Hypothalamus (tissue), 51 donors: ENCODE measurements at regions not wholly inside any gene's neighbourhood (a gene's known extent, or its start where the extent isn't known, plus 50 kb on each side); places are given as distances from the start of the nearest gene placed in this dataset.
"Not testable (repeated sequence)": the region's sequence is repeated elsewhere in the genome, so short reads cannot be mapped to it uniquely, and the experiment has no call there.

Source experiments
- DNase-seq, 51 donors: peaks; one replicate each; lab custom pipeline; 2025; lab: John Stamatoyannopoulos, UW

- DNase-seq: no peak
These were observed 364.0 kb downstream of the CNTN6 start for GRCh38 chr3:1456781-1457311.

GRCh38 chr3:1462371-1462770 lies 369.5 kb downstream of the CNTN6 start:
- no peak for DNase-seq

GRCh38 chr3:1462856-1463450 lies 370.1 kb downstream of the CNTN6 start:
- DNase-seq: no peak

GRCh38 chr3:1465091-1465490 lies 372.3 kb downstream of the CNTN6 start:
- not testable (repeated sequence) for DNase-seq

GRCh38 chr3:1468145-1468544 lies 375.3 kb downstream of the CNTN6 start:
- DNase-seq: no peak

GRCh38 chr3:1469248-1469647 lies 376.4 kb downstream of the CNTN6 start:
- DNase-seq: no peak

GRCh38 chr3:1469687-1470086 lies 376.9 kb downstream of the CNTN6 start:
- DNase-seq: no peak

GRCh38 chr3:1477669-1478068 lies 384.8 kb downstream of the CNTN6 start:
- DNase-seq: no peak

GRCh38 chr3:1495466-1495865 lies 402.6 kb downstream of the CNTN6 start:
- no peak for DNase-seq

GRCh38 chr3:1499694-1500093 lies 406.9 kb downstream of the CNTN6 start:
- DNase-seq: no peak

GRCh38 chr3:1501406-1502115 lies 408.7 kb downstream of the CNTN6 start:
- DNase-seq: no peak

GRCh38 chr3:1506090-1506489 lies 413.3 kb downstream of the CNTN6 start:
- DNase-seq: no peak

GRCh38 chr3:1513662-1514061 lies 420.8 kb downstream of the CNTN6 start:
- DNase-seq: no peak

GRCh38 chr3:1515882-1516281 lies 423.1 kb downstream of the CNTN6 start:
- DNase-seq: no peak

- no peak for DNase-seq
These were observed 435.0 kb downstream of the CNTN6 start for GRCh38 chr3:1527786-1528185.

GRCh38 chr3:1528621-1529020 lies 435.8 kb downstream of the CNTN6 start:
- DNase-seq: no peak

- DNase-seq: no peak
These were observed 436.9 kb downstream of the CNTN6 start for GRCh38 chr3:1529676-1530075.

GRCh38 chr3:1531981-1532380 lies 439.2 kb downstream of the CNTN6 start:
- no peak for DNase-seq

GRCh38 chr3:1532935-1533606 lies 440.2 kb downstream of the CNTN6 start:
- DNase-seq: no peak

- no peak for DNase-seq
These were observed 440.9 kb downstream of the CNTN6 start for GRCh38 chr3:1533763-1534162.

GRCh38 chr3:1534252-1534651 lies 441.4 kb downstream of the CNTN6 start:
- DNase-seq: no peak

GRCh38 chr3:1535361-1535760 lies 442.5 kb downstream of the CNTN6 start:
- no peak for DNase-seq
